Type B pancreatic cell (in vitro differentiated cells): ENCODE measurements at regions not wholly inside any gene's neighbourhood (a gene's known extent, or its start where the extent isn't known, plus 50 kb on each side); places are given as distances from the start of the nearest gene placed in this dataset.
A peak's percentile ranks its signal among the peaks of the same experiment; 100 is the strongest.

Experiments
- DNase-seq: peaks from one replicate; pipeline ENCODE4 v3.0.0; 2021; ENCODE audit warnings: mixed read lengths; ENCODE audit not compliant: unreplicated experiment; ENCODE audit errors: extremely low spot score
- H3K27ac Mint-ChIP-seq: 2 replicates; pipeline ENCODE4 v1.8.0; 2021; ENCODE audit warnings: mild to moderate bottlenecking, mixed read lengths
- H3K27me3 Mint-ChIP-seq: 2 replicates; pipeline ENCODE4 v1.8.0; 2021; ENCODE audit warnings: mixed read lengths
- H3K36me3 Mint-ChIP-seq: 2 replicates; pipeline ENCODE4 v1.8.0; 2021; ENCODE audit warnings: mixed read lengths
- H3K4me1 Mint-ChIP-seq: one replicate; pipeline ENCODE4 v1.8.0; 2021; ENCODE audit warnings: mixed read lengths; ENCODE audit not compliant: unreplicated experiment
- H3K4me3 Mint-ChIP-seq: 2 replicates; pipeline ENCODE4 v1.8.0; 2021; ENCODE audit warnings: mild to moderate bottlenecking, mixed read lengths
- H3K9me3 Mint-ChIP-seq: 2 replicates; pipeline ENCODE4 v1.8.0; 2021; ENCODE audit warnings: mixed read lengths
- CTCF ChIP-seq: fragments of 200-600 bp; sonication (generic); conservative IDR thresholded peaks from 2 replicates; pipeline ENCODE4 v1.5.0; 2021; ENCODE audit warnings: antibody characterized with exemption, mild to moderate bottlenecking

GRCh38 chr10:110411047-110411410, 86.7 kb upstream of the DUSP5 start:
- Mint-ChIP-seq H3K4me3 (no peak overlapping the region), H3K36me3 (no peaks in the 10 kb centered on the region), H3K27ac (peak overlapping the region; percentile 84), H3K27me3 (no peaks in the 10 kb centered on the region), H3K9me3 (no peaks in the 10 kb centered on the region), H3K4me1 (peaks cover 37% of the 10 kb centered on the region)
- no peak for TF ChIP-seq CTCF
- DNase-seq, result no peak

GRCh38 chr10:110413049-110413783, 84.5 kb upstream of the DUSP5 start:
- peak overlapping the region; percentile 43 for H3K27ac Mint-ChIP-seq
- no peak for DNase-seq
- no peaks in the 10 kb centered on the region for H3K36me3 Mint-ChIP-seq
- no peaks in the 10 kb centered on the region for H3K27me3 Mint-ChIP-seq
- TF ChIP-seq CTCF, result no peak
- no peak overlapping the region for H3K4me3 Mint-ChIP-seq
- no peaks in the 10 kb centered on the region for H3K9me3 Mint-ChIP-seq
- peaks cover 27% of the 10 kb centered on the region for H3K4me1 Mint-ChIP-seq

- Mint-ChIP-seq H3K4me3 (no peak overlapping the region), H3K27ac (peak overlapping the region; percentile 11), H3K4me1 (peaks cover 27% of the 10 kb centered on the region), H3K9me3 (no peaks in the 10 kb centered on the region), H3K36me3 (no peaks in the 10 kb centered on the region), H3K27me3 (no peaks in the 10 kb centered on the region)
- TF ChIP-seq CTCF, result no peak
- DNase-seq, result no peak
Observed at GRCh38 chr10:110413903-110414547, 83.7 kb upstream of the DUSP5 start.

GRCh38 chr10:110414548-110415309, 83.0 kb upstream of the DUSP5 start:
- Mint-ChIP-seq H3K9me3 (no peaks in the 10 kb centered on the region), H3K27me3 (no peaks in the 10 kb centered on the region), H3K36me3 (no peaks in the 10 kb centered on the region), H3K27ac (peak overlapping the region; percentile 11), H3K4me3 (no peak overlapping the region), H3K4me1 (peaks cover 28% of the 10 kb centered on the region)
- TF ChIP-seq CTCF, result no peak
- no peak for DNase-seq

GRCh38 chr10:110415809-110416208, 81.9 kb upstream of the DUSP5 start:
- no peak for TF ChIP-seq CTCF
- no peaks in the 10 kb centered on the region for H3K36me3 Mint-ChIP-seq
- no peak overlapping the region for H3K4me3 Mint-ChIP-seq
- H3K9me3 Mint-ChIP-seq, result no peaks in the 10 kb centered on the region
- no peak for DNase-seq
- no peak overlapping the region for H3K27ac Mint-ChIP-seq
- no peaks in the 10 kb centered on the region for H3K27me3 Mint-ChIP-seq
- H3K4me1 Mint-ChIP-seq, result peaks cover 21% of the 10 kb centered on the region
